ENCODE measurements at regions not wholly inside any gene's neighbourhood (a gene's known extent, or its start where the extent isn't known, plus 50 kb on each side); places are given as distances from the start of the nearest gene placed in this dataset.
"Not testable (repeated sequence)": the region's sequence is repeated elsewhere in the genome, so short reads cannot be mapped to it uniquely, and the experiment has no call there.

- Histone ChIP-seq H3K27ac (no peak overlapping the region), H3K4me3 (no peak overlapping the region), H3K36me3 (no peaks in the 10 kb centered on the region), H3K9me3 (peaks cover 0 to 2% of the 10 kb centered on the region in 2 donors), H3K4me1 (no peaks in the 10 kb centered on the region), H3K27me3 (no peaks in the 10 kb centered on the region)
- ATAC-seq (no peak), DNase-seq (no peak)
- TF ChIP-seq CTCF (IDR thresholded peaks at IDR 0.05): no peak
- intact Hi-C loops (cut with DNase I): no loop called here
Observed at GRCh38 chr7:19560111-19560883, 148.5 kb downstream of the POLR1F start.

- H3K36me3 ChIP-seq: no peaks in the 10 kb centered on the region
- H3K27me3 ChIP-seq: no peaks in the 10 kb centered on the region
- intact Hi-C loops (cut with DNase I): no loop called here
- H3K27ac ChIP-seq: no peak overlapping the region
- no peaks in the 10 kb centered on the region for H3K9me3 ChIP-seq
- ATAC-seq: no peak
- TF ChIP-seq CTCF (IDR thresholded peaks at IDR 0.05): no peak
- H3K4me1 ChIP-seq: no peaks in the 10 kb centered on the region
- no peak overlapping the region for H3K4me3 ChIP-seq
- no peak for DNase-seq
Observed at GRCh38 chr7:19558527-19558926, 150.3 kb downstream of the POLR1F start.

DNA sequence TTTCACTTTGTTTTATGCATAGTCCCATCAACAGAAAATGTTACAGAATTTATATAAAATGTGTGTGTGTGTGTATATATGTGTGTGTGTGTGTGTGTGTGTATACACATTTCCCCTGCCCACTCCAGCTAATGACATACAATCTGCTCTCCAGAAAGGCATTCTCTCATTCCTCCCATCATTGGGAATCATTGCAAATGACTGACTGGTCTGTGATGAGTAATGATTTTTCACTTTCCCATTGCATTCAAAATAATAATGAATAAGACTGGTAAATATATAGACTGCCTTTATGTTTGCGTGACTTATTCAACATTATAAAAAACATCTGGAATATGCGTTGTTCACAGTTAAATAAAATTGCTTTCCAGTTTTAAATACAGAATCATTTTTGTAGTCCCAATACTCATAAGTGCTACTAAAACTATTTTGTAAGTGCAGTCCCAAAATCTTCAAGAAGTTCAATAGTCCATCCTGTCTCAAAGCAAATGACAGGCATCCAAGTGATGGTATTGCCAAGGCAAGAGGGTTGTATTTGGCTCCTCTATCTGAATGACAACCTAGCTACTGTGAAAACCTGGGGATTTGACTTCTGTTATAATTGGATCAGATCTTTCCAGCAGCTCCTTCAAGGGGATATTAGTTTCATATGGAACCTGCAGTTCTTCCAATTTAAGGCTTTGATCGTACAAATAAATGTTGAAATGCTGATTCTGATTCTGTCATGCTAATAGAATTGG is 150.9 kb downstream of the POLR1F start:
- intact Hi-C loops (cut with DNase I): no loop called here
- Histone ChIP-seq H3K36me3 (no peaks in the 10 kb centered on the region), H3K27ac (no peak overlapping the region), H3K9me3 (no peaks in the 10 kb centered on the region), H3K27me3 (no peaks in the 10 kb centered on the region), H3K4me1 (no peaks in the 10 kb centered on the region), H3K4me3 (no peak overlapping the region)
- TF ChIP-seq CTCF (IDR thresholded peaks at IDR 0.05): no peak
- DNase-seq: no peak
- ATAC-seq: no peak

DNA sequence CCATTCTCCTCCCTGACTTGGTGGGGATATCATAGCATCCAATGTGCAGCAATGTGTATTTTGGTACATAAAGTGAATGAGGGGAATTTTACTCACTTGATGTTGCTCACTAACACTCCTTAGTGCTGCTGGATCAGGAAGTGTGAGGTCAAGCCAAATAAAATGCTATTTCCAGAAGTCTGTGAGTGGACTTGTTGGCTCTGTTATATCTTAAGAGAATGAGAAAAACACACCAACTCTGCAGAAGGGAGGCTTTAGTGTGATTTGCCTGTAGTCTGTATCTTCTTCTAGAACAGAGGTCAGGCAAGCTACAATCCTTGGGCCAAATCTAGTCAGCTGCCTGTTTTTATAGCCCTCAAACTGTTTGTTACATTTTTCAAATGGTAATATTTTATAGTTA is 154.3 kb downstream of the POLR1F start:
- H3K4me1 ChIP-seq: no peaks in the 10 kb centered on the region
- H3K27ac ChIP-seq: no peak overlapping the region
- DNase-seq (no peak), ATAC-seq (no peak)
- H3K4me3 ChIP-seq: no peak overlapping the region
- H3K36me3 ChIP-seq: no peaks in the 10 kb centered on the region
- no peak for TF ChIP-seq CTCF (IDR thresholded peaks at IDR 0.05)
- H3K9me3 ChIP-seq: peaks cover 0 to under 1% of the 10 kb centered on the region in 2 donors
- intact Hi-C loops (cut with DNase I): no loop called here
- H3K27me3 ChIP-seq: no peaks in the 10 kb centered on the region

DNA sequence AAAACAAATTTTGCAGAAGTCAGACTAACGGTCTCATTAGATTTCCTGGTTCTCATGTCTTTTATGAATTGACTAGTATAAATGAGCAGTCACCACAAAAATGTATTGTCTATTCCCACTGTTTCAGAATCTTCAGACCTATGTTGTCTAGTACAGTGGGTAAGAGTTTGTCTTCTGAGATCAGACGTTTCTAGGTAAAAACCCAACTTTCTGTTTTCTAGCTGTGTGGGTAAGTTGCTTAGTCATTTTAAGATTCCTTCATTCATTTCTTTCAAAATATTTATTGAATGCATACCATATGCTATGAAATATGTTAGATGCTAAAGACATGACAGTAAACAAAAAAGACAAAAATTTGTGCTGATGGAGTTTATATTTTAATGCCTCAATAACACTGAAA is 156.3 kb downstream of the POLR1F start:
- Histone ChIP-seq H3K27ac (no peak overlapping the region), H3K4me3 (no peak overlapping the region), H3K27me3 (no peaks in the 10 kb centered on the region), H3K36me3 (no peaks in the 10 kb centered on the region), H3K4me1 (no peaks in the 10 kb centered on the region), H3K9me3 (peaks cover 0 to 3% of the 10 kb centered on the region in 2 donors)
- intact Hi-C loops (cut with DNase I): no loop called here
- DNase-seq (no peak), ATAC-seq (no peak)
- no peak for TF ChIP-seq CTCF (IDR thresholded peaks at IDR 0.05)

DNA sequence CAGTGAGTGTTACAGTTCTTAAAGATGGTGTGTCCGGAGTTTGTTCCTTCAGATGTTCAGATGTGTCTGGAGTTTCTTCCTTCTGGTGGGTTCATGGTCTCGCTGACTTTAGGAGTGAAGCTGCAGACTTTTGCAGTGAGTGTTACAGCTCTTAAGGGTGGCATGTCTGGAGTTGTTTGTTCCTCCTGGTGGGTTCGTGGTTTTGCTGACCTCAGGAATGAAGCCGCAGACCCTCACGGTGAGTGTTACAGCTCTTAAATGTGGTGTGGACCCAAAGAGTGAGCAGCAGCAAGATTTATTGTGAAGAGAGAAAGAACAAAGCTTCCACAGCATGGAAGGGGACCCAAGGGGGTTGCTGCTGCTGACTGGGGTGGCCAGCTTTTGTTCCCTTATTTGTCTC is 159.6 kb downstream of the POLR1F start:
- H3K27ac ChIP-seq; intact Hi-C loops (cut with DNase I); H3K4me1 ChIP-seq; H3K27me3 ChIP-seq; H3K4me3 ChIP-seq; DNase-seq; H3K36me3 ChIP-seq; ATAC-seq: not testable (repeated sequence)
- H3K9me3 ChIP-seq: peaks cover 0 to 11% of the 10 kb centered on the region in 2 donors

Data from left lung (tissue), 4 donors.